GM12878 (cell line): ENCODE measurements at regions not wholly inside any gene's neighbourhood (a gene's known extent, or its start where the extent isn't known, plus 50 kb on each side); places are given as distances from the start of the nearest gene placed in this dataset.
A peak's percentile ranks its signal among the peaks of the same experiment; 100 is the strongest.

Experiments used
- ATAC-seq: fragments of 200-7000 bp; cut with Tn5 transposase; 3 replicates; pipeline ENCODE4 v1.9.1; 2020; ENCODE audit warnings: mild to moderate bottlenecking, moderate library complexity
- BruUV-seq: library from RNA; stranded (reverse); fragments of 400-500 nt; replicated peaks from 2 replicates; lab custom pipeline; 2021; lab: Mats Ljungman, UMichigan
- CTCF ChIA-PET: fragments of 300-600 bp; sonication (Branson Sonifier 250); formaldehyde crosslinking; extraction: SDS; loops from one replicate; lab custom pipeline; 2021; ENCODE audit warnings: inconsistent platforms; lab: Yijun Ruan, JAX
- POLR2A ChIA-PET: fragments of 350-600 bp; formaldehyde crosslinking; extraction: SDS; loops from one replicate; lab custom pipeline; 2021; ENCODE audit warnings: inconsistent platforms; lab: Charles Lee
- RAD21 ChIA-PET: fragments of 300-600 bp; sonication (Branson Sonifier 250); formaldehyde crosslinking; loops from one replicate; lab custom pipeline; 2023; ENCODE audit warnings: antibody characterized with exemption; ENCODE audit not compliant: unreplicated experiment; lab: Charles Lee
- SMC1A ChIA-PET: fragments of 300-600 bp; sonication (Branson Sonifier 250); formaldehyde crosslinking; loops from one replicate; lab custom pipeline; 2023; ENCODE audit not compliant: unreplicated experiment, uncharacterized antibody; lab: Charles Lee
- DNase-seq: peaks from one replicate; pipeline ENCODE4 v3.0.0-alpha.2; 2011; ENCODE audit warnings: low read depth, low spot score
- FAIRE-seq: peaks from 3 replicates; lab custom pipeline; 2011; peaks lifted over from hg19 to GRCh38; lab: Jason Lieb, UNC
- H2AFZ ChIP-seq: 2 replicates; pipeline ENCODE4 v1.6.0; 2011; ENCODE audit warnings: low read depth, low read length, control low read depth; ENCODE audit not compliant: control insufficient read depth
- H3K27ac ChIP-seq: 2 replicates; pipeline ENCODE4 v1.5.1; 2011; ENCODE audit warnings: control low read depth; ENCODE audit not compliant: control insufficient read depth, insufficient read depth
- H3K27me3 ChIP-seq, 2 experiments: replicated peaks in 1 of 2; 2 replicates each; pipeline versions ENCODE4 v1.6.0 to v1.6.1; 2011; ENCODE audit warnings: low read length in 1 of 2; ENCODE audit not compliant: control insufficient read depth in 2 of 2, insufficient read depth in 2 of 2
- H3K36me3 ChIP-seq, 2 experiments: 2 replicates each; pipeline ENCODE4 v1.5.1; 2011; ENCODE audit warnings: low read length in 1 of 2; ENCODE audit not compliant: control insufficient read depth in 2 of 2, insufficient read depth in 2 of 2
- H3K4me1 ChIP-seq: 2 replicates; pipeline ENCODE4 v1.6.1; 2011; ENCODE audit warnings: mild to moderate bottlenecking, low read length, moderate library complexity, mixed read lengths; ENCODE audit not compliant: control insufficient read depth, insufficient read depth
- H3K4me2 ChIP-seq: 2 replicates; pipeline ENCODE4 v1.6.0; 2011; ENCODE audit warnings: control low read depth; ENCODE audit not compliant: control insufficient read depth, insufficient read depth
- H3K4me3 ChIP-seq: fragments of 200-600 bp; sonication (generic); 2 replicates; pipeline ENCODE4 v1.5.1; 2016
- H3K79me2 ChIP-seq: 2 replicates; pipeline ENCODE4 v1.6.0; 2011; ENCODE audit warnings: low read length; ENCODE audit not compliant: control insufficient read depth, insufficient read depth
- H3K9ac ChIP-seq: 2 replicates; pipeline ENCODE4 v1.8.0; 2011; ENCODE audit warnings: low read length, control low read depth, mixed read lengths; ENCODE audit not compliant: control insufficient read depth, insufficient read depth
- H3K9me3 ChIP-seq: replicated peaks from 3 replicates; pipeline ENCODE4 v1.5.1; 2011; ENCODE audit warnings: mild to moderate bottlenecking, low read length; ENCODE audit not compliant: control insufficient read depth, insufficient read depth
- H4K20me1 ChIP-seq: 2 replicates; pipeline ENCODE4 v1.6.0; 2011; ENCODE audit not compliant: control insufficient read depth, insufficient read depth
- BHLHE40 ChIP-seq, 2 experiments: fragments of 450-650 bp in 1 of 2; IDR thresholded peaks; 2 replicates each; pipeline ENCODE4 v1.6.1; 2011 to 2017; ENCODE audit warnings: low read depth in 2 of 2, borderline replicate concordance in 1 of 2, improper control_type of control experiment in 1 of 2, low read length in 1 of 2, mild to moderate bottlenecking in 1 of 2
- RB1 ChIP-seq: fragments of 450-650 bp; formaldehyde crosslinking; IDR thresholded peaks from 2 replicates; pipeline ENCODE4 v1.6.1; 2017; ENCODE audit warnings: mild to moderate bottlenecking, borderline replicate concordance
- YY1 ChIP-seq: IDR thresholded peaks from 2 replicates; pipeline ENCODE4 v1.6.1; 2011; ENCODE audit warnings: low read depth, mild to moderate bottlenecking, low read length
- WGBS: methylation state at CpG from one replicate; pipeline ENCODE4 v1.1.6; 2016; ENCODE audit warnings: low lambda C conversion rate; ENCODE audit not compliant: insufficient replicate concordance, insufficient coverage; ENCODE audit errors: missing lambda C conversion rate; 5-methylcytosine and 5-hydroxymethylcytosine counted together
- in situ Hi-C: fragments of 300-500 bp; cut with MboI; formaldehyde crosslinking; loops from 9 replicates; pipeline ENCODE4 v1.14.3; 2018; ENCODE audit warnings: mixed read lengths
- intact Hi-C: fragments of 100-400 bp; cut with micrococcal nuclease; formaldehyde crosslinking; loops from one replicate; pipeline ENCODE4 v1.14.2; 2022; ENCODE audit not compliant: unreplicated experiment
- TF ChIP-seq, protein P1 (sequence below): fragments of 450-650 bp; IDR thresholded peaks from 2 replicates; pipeline ENCODE4 v1.6.1; 2017; ENCODE audit warnings: mild to moderate bottlenecking, moderate library complexity
- TF ChIP-seq, protein P2 (sequence below): IDR thresholded peaks from 2 replicates; pipeline ENCODE4 v1.6.1; 2012; ENCODE audit warnings: improper control_type of control experiment, low read depth, low read length; ENCODE audit not compliant: insufficient replicate concordance
- TF ChIP-seq, protein P3 (sequence below), 3 experiments: IDR thresholded peaks in 2 of 3; conservative IDR thresholded peaks in 1 of 3; 2 replicates each; pipeline ENCODE4 v1.5.1; 2011; ENCODE audit warnings: low read depth in 3 of 3, low read length in 3 of 3, mild to moderate bottlenecking in 3 of 3, control low read depth in 2 of 3, moderate library complexity in 2 of 3, inconsistent platforms in 1 of 3, mixed read lengths in 1 of 3; ENCODE audit not compliant: control insufficient read depth in 2 of 3, insufficient read depth in 1 of 3; ENCODE audit errors: extremely low read depth in 1 of 3
- TF ChIP-seq, protein P4 (sequence below): fragments of 450-650 bp; IDR thresholded peaks from 2 replicates; pipeline ENCODE4 v1.6.1; 2017; ENCODE audit warnings: mild to moderate bottlenecking

DNA sequence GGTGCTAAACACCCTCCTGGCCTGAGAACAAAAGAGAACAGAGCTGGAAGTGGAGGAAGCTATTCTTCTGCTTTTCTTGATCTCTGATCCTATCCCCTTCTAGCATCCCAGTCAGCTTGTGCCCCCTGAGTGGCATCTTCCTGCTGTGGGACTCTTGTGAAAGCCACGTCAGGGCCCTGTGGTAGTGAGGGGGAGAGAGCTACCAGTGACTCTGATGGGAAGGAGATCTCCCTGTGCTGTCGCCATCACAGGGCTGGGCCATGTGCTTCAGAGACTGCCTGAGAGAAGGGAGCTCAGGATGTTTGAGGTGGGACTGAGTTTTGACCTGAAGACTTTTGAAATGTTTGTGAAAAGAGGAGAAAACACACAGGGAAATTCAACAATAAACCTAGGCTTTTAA lies 107.6 kb upstream of the FUT8 start:
- ChIA-PET CTCF (interaction anchor here (0.7 to 6.3 kb wide), 10 partner anchors 10 to 110 kb away, joined by 3 to 63 read pairs (median 6); partner anchors contain the start of gene FUT8), SMC1A (interaction anchor here (0.8 to 17.0 kb wide), 12 partner anchors 13 to 136 kb away, joined by 3 to 391 read pairs (median 13); partner anchors contain the start of gene FUT8), POLR2A (interaction anchor here (0.6 to 12.3 kb wide), 6 partner anchors 13 to 556 kb away, joined by 3 to 223 read pairs (median 4); no protein-coding TSS in a partner anchor), RAD21 (interaction anchor here (0.8 to 11.2 kb wide), 13 partner anchors 13 to 519 kb away, joined by 3 to 272 read pairs (median 6); partner anchors contain the start of gene FUT8)
- BruUV-seq: no TSS peak
- intact Hi-C loops (loop anchor here (5.0 kb wide), 3 partner anchors 107 to 138 kb away; partner anchors contain the start of gene FUT8), in situ Hi-C loops (no loop called here)
- FAIRE-seq (no peak), DNase-seq (no peak), ATAC-seq (no peak)
- peaks cover 7% of the 10 kb centered on the region; the same call in 2 of the 3 replicates for H3K9me3 ChIP-seq
- 0% methylated on average over 2 of the region's 2 CpGs for WGBS
- peak overlapping the region; percentile 40; the same call in 1 of the 2 replicates for H2AFZ ChIP-seq
- H4K20me1 ChIP-seq: no peaks in the 10 kb centered on the region
- no peaks in the 10 kb centered on the region for H3K27me3 ChIP-seq
- peaks cover 37% of the 10 kb centered on the region for H3K79me2 ChIP-seq
- H3K27ac ChIP-seq: peak overlapping the region; percentile 96
- peak overlapping the region; percentile 34; the same call in 1 of the 2 replicates for H3K4me2 ChIP-seq
- H3K9ac ChIP-seq: peak overlapping the region; percentile 61
- H3K4me3 ChIP-seq: no peak overlapping the region
- H3K36me3 ChIP-seq: peaks cover 0 to 4% of the 10 kb centered on the region in 2 experiments; a peak in 1 of 4 replicates
- peaks cover 46% of the 10 kb centered on the region for H3K4me1 ChIP-seq
- TF ChIP-seq YY1 (no peak), RB1 (no peak), BHLHE40 (IDR thresholded peaks at IDR 0.05; ENCODE audit: borderline replicate concordance in 1 of 2, low read depth in 2 of 2, low read length in 1 of 2) (no peak)
- TF ChIP-seq, protein P1, sequence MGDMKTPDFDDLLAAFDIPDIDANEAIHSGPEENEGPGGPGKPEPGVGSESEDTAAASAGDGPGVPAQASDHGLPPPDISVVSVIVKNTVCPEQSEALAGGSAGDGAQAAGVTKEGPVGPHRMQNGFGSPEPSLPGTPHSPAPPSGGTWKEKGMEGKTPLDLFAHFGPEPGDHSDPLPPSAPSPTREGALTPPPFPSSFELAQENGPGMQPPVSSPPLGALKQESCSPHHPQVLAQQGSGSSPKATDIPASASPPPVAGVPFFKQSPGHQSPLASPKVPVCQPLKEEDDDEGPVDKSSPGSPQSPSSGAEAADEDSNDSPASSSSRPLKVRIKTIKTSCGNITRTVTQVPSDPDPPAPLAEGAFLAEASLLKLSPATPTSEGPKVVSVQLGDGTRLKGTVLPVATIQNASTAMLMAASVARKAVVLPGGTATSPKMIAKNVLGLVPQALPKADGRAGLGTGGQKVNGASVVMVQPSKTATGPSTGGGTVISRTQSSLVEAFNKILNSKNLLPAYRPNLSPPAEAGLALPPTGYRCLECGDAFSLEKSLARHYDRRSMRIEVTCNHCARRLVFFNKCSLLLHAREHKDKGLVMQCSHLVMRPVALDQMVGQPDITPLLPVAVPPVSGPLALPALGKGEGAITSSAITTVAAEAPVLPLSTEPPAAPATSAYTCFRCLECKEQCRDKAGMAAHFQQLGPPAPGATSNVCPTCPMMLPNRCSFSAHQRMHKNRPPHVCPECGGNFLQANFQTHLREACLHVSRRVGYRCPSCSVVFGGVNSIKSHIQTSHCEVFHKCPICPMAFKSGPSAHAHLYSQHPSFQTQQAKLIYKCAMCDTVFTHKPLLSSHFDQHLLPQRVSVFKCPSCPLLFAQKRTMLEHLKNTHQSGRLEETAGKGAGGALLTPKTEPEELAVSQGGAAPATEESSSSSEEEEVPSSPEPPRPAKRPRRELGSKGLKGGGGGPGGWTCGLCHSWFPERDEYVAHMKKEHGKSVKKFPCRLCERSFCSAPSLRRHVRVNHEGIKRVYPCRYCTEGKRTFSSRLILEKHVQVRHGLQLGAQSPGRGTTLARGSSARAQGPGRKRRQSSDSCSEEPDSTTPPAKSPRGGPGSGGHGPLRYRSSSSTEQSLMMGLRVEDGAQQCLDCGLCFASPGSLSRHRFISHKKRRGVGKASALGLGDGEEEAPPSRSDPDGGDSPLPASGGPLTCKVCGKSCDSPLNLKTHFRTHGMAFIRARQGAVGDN: peak; percentile 40; the same call in 1 of the 2 replicates
- TF ChIP-seq, protein P2, sequence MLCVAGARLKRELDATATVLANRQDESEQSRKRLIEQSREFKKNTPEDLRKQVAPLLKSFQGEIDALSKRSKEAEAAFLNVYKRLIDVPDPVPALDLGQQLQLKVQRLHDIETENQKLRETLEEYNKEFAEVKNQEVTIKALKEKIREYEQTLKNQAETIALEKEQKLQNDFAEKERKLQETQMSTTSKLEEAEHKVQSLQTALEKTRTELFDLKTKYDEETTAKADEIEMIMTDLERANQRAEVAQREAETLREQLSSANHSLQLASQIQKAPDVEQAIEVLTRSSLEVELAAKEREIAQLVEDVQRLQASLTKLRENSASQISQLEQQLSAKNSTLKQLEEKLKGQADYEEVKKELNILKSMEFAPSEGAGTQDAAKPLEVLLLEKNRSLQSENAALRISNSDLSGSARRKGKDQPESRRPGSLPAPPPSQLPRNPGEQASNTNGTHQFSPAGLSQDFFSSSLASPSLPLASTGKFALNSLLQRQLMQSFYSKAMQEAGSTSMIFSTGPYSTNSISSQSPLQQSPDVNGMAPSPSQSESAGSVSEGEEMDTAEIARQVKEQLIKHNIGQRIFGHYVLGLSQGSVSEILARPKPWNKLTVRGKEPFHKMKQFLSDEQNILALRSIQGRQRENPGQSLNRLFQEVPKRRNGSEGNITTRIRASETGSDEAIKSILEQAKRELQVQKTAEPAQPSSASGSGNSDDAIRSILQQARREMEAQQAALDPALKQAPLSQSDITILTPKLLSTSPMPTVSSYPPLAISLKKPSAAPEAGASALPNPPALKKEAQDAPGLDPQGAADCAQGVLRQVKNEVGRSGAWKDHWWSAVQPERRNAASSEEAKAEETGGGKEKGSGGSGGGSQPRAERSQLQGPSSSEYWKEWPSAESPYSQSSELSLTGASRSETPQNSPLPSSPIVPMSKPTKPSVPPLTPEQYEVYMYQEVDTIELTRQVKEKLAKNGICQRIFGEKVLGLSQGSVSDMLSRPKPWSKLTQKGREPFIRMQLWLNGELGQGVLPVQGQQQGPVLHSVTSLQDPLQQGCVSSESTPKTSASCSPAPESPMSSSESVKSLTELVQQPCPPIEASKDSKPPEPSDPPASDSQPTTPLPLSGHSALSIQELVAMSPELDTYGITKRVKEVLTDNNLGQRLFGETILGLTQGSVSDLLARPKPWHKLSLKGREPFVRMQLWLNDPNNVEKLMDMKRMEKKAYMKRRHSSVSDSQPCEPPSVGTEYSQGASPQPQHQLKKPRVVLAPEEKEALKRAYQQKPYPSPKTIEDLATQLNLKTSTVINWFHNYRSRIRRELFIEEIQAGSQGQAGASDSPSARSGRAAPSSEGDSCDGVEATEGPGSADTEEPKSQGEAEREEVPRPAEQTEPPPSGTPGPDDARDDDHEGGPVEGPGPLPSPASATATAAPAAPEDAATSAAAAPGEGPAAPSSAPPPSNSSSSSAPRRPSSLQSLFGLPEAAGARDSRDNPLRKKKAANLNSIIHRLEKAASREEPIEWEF: no peak
- TF ChIP-seq, protein P3, sequence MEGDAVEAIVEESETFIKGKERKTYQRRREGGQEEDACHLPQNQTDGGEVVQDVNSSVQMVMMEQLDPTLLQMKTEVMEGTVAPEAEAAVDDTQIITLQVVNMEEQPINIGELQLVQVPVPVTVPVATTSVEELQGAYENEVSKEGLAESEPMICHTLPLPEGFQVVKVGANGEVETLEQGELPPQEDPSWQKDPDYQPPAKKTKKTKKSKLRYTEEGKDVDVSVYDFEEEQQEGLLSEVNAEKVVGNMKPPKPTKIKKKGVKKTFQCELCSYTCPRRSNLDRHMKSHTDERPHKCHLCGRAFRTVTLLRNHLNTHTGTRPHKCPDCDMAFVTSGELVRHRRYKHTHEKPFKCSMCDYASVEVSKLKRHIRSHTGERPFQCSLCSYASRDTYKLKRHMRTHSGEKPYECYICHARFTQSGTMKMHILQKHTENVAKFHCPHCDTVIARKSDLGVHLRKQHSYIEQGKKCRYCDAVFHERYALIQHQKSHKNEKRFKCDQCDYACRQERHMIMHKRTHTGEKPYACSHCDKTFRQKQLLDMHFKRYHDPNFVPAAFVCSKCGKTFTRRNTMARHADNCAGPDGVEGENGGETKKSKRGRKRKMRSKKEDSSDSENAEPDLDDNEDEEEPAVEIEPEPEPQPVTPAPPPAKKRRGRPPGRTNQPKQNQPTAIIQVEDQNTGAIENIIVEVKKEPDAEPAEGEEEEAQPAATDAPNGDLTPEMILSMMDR (IDR thresholded peaks at IDR 0.05 in 2 of 3, conservative IDR thresholded peaks at IDR 0.05 in 1 of 3; ENCODE audit: control insufficient read depth in 2 of 3, extremely low read depth in 1 of 3, insufficient read depth in 1 of 3, low read depth in 3 of 3, low read length in 3 of 3): no peak
- TF ChIP-seq, protein P4, sequence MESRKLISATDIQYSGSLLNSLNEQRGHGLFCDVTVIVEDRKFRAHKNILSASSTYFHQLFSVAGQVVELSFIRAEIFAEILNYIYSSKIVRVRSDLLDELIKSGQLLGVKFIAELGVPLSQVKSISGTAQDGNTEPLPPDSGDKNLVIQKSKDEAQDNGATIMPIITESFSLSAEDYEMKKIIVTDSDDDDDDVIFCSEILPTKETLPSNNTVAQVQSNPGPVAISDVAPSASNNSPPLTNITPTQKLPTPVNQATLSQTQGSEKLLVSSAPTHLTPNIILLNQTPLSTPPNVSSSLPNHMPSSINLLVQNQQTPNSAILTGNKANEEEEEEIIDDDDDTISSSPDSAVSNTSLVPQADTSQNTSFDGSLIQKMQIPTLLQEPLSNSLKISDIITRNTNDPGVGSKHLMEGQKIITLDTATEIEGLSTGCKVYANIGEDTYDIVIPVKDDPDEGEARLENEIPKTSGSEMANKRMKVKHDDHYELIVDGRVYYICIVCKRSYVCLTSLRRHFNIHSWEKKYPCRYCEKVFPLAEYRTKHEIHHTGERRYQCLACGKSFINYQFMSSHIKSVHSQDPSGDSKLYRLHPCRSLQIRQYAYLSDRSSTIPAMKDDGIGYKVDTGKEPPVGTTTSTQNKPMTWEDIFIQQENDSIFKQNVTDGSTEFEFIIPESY: no peak
